ENCODE measurements at regions not wholly inside any gene's neighbourhood (a gene's known extent, or its start where the extent isn't known, plus 50 kb on each side); places are given as distances from the start of the nearest gene placed in this dataset.
A peak's percentile ranks its signal among the peaks of the same experiment; 100 is the strongest.

- peak overlapping the region; percentile 10 for H3K27ac Mint-ChIP-seq
- peaks cover 6% of the 10 kb centered on the region for H3K27me3 Mint-ChIP-seq (ENCODE audit: low read depth, poor library complexity)
- H3K9me3 Mint-ChIP-seq = peaks cover 22% of the 10 kb centered on the region
- H3K4me1 Mint-ChIP-seq = peaks cover 10% of the 10 kb centered on the region
- TF ChIP-seq CTCF (IDR thresholded peaks at IDR 0.05) = no peak
- DNase-seq = no peak
- no peak overlapping the region for H3K4me3 Mint-ChIP-seq
- no peaks in the 10 kb centered on the region for H3K36me3 Mint-ChIP-seq (ENCODE audit: low read depth)
These were observed 136.6 kb upstream of the ALKAL2 start for GRCh38 chr2:424306-425171.

- peaks cover 23% of the 10 kb centered on the region for H3K9me3 Mint-ChIP-seq
- H3K27ac Mint-ChIP-seq = no peak overlapping the region
- H3K36me3 Mint-ChIP-seq (ENCODE audit: low read depth) = no peaks in the 10 kb centered on the region
- TF ChIP-seq CTCF (IDR thresholded peaks at IDR 0.05) = no peak
- H3K27me3 Mint-ChIP-seq (ENCODE audit: low read depth, poor library complexity) = peaks cover 6% of the 10 kb centered on the region
- DNase-seq = no peak
- H3K4me3 Mint-ChIP-seq = no peak overlapping the region
- peaks cover 10% of the 10 kb centered on the region for H3K4me1 Mint-ChIP-seq
These were observed 135.6 kb upstream of the ALKAL2 start for GRCh38 chr2:423479-423878.

GRCh38 chr2:422676-423435 lies 135.0 kb upstream of the ALKAL2 start:
- no peak for DNase-seq
- H3K27me3 Mint-ChIP-seq (ENCODE audit: low read depth, poor library complexity) = peaks cover 6% of the 10 kb centered on the region
- no peak for TF ChIP-seq CTCF (IDR thresholded peaks at IDR 0.05)
- no peaks in the 10 kb centered on the region for H3K36me3 Mint-ChIP-seq (ENCODE audit: low read depth)
- no peak overlapping the region for H3K4me3 Mint-ChIP-seq
- peaks cover 10% of the 10 kb centered on the region for H3K4me1 Mint-ChIP-seq
- no peak overlapping the region for H3K27ac Mint-ChIP-seq
- H3K9me3 Mint-ChIP-seq = peaks cover 19% of the 10 kb centered on the region

GRCh38 chr2:421406-421805 lies 133.5 kb upstream of the ALKAL2 start:
- no peak for DNase-seq
- H3K27me3 Mint-ChIP-seq (ENCODE audit: low read depth, poor library complexity) = peaks cover 6% of the 10 kb centered on the region
- H3K27ac Mint-ChIP-seq = no peak overlapping the region
- no peaks in the 10 kb centered on the region for H3K36me3 Mint-ChIP-seq (ENCODE audit: low read depth)
- TF ChIP-seq CTCF (IDR thresholded peaks at IDR 0.05) = no peak
- peaks cover 19% of the 10 kb centered on the region for H3K9me3 Mint-ChIP-seq
- H3K4me3 Mint-ChIP-seq = no peak overlapping the region
- peaks cover 10% of the 10 kb centered on the region for H3K4me1 Mint-ChIP-seq

- DNase-seq = no peak
- TF ChIP-seq CTCF (IDR thresholded peaks at IDR 0.05) = no peak
- Mint-ChIP-seq H3K27me3 (ENCODE audit: low read depth, poor library complexity) (peaks cover 6% of the 10 kb centered on the region), H3K36me3 (ENCODE audit: low read depth) (no peaks in the 10 kb centered on the region), H3K27ac (no peak overlapping the region), H3K9me3 (peaks cover 16% of the 10 kb centered on the region), H3K4me3 (no peak overlapping the region), H3K4me1 (peaks cover 1% of the 10 kb centered on the region)
These were observed 131.9 kb upstream of the ALKAL2 start for GRCh38 chr2:419687-420317.

Data from nephron progenitor cell (in vitro differentiated cells).